GM06990 (cell line): ENCODE measurements at regions not wholly inside any gene's neighbourhood (a gene's known extent, or its start where the extent isn't known, plus 50 kb on each side); places are given as distances from the start of the nearest gene placed in this dataset.

Experiments used
- DNase-seq: peaks from one replicate; pipeline ENCODE4 v3.0.0-alpha.2; 2011; ENCODE audit not compliant: insufficient read length; ENCODE audit errors: extremely low read depth
- H3K27me3 ChIP-seq: replicated peaks from 2 replicates; pipeline ENCODE4 v1.6.0; 2011; ENCODE audit warnings: low read length; ENCODE audit not compliant: control insufficient read depth, insufficient read depth
- H3K36me3 ChIP-seq: 2 replicates; pipeline ENCODE4 v1.5.1; 2011; ENCODE audit warnings: low read length; ENCODE audit not compliant: control insufficient read depth, insufficient read depth
- H3K4me3 ChIP-seq: replicated peaks from 2 replicates; pipeline ENCODE4 v1.5.1; 2011; ENCODE audit warnings: low read depth, mild to moderate bottlenecking, control low read depth, low read length
- TF ChIP-seq, protein P1 (sequence below): IDR thresholded peaks from 2 replicates; pipeline ENCODE4 v1.5.1; 2011; ENCODE audit warnings: low read length, control low read depth, mild to moderate bottlenecking, inconsistent platforms; ENCODE audit not compliant: insufficient read depth, poor library complexity, severe bottlenecking

DNA sequence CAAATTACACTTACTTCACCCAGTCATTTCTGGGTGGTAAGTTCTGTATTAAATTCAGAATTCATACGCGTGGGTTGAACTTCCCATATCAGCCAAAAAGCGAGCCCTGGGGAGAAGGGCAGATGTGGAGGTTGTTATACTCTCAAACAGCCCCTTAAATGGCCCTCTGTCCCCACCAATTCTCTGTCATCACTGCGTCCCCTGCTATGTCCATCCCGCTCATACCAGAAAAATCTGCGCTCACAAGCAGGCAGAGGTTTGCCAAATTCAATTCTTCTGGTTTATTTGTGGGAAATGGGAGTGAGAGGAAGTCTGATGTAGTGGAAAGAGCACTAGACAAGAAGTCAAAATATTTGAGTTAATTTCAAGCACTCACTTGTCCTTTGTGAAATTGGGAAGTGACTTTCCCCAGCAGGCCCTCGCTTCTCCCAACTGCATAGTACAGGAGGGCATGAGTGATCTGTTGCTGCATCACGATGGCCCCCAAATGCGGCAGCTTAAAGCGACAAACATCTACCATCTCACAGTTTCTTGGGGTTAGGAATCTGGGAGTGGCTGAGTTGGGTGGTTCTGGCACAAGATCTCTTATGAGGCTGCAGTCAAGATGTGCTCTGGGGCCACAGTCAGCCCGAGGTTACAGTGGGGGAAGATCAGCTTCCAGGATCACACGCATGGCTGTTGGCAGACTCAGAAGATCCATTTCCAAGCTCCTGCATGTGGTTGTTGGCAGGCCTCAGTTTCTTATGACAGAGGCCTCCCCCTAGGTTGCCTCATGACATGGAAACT is 67.7 kb downstream of the CPN2 start:
- no peaks in the 10 kb centered on the region for H3K36me3 ChIP-seq
- no peak for DNase-seq
- H3K4me3 ChIP-seq = no peak overlapping the region
- H3K27me3 ChIP-seq = no peaks in the 10 kb centered on the region
- TF ChIP-seq, protein P1, sequence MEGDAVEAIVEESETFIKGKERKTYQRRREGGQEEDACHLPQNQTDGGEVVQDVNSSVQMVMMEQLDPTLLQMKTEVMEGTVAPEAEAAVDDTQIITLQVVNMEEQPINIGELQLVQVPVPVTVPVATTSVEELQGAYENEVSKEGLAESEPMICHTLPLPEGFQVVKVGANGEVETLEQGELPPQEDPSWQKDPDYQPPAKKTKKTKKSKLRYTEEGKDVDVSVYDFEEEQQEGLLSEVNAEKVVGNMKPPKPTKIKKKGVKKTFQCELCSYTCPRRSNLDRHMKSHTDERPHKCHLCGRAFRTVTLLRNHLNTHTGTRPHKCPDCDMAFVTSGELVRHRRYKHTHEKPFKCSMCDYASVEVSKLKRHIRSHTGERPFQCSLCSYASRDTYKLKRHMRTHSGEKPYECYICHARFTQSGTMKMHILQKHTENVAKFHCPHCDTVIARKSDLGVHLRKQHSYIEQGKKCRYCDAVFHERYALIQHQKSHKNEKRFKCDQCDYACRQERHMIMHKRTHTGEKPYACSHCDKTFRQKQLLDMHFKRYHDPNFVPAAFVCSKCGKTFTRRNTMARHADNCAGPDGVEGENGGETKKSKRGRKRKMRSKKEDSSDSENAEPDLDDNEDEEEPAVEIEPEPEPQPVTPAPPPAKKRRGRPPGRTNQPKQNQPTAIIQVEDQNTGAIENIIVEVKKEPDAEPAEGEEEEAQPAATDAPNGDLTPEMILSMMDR = no peak

DNA sequence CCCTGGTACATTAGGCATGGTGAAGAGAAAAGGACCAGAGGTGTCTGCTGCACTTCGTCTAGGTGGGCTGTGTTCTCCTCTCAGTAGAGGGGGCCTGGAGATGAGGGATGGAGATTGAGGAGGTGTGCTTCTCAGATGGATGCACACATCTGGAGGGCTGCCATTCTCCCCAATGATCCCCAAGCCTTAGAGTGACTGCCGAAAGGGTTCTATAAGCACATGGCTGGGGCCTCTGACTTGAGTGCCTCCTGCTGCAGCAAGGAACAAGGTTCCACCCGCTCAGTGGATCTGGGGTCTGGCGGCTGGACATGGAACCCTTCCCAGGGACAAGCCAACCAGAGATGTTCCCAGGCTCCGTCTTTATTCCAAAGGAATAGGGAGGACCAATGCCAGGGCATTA is 66.8 kb downstream of the CPN2 start:
- DNase-seq = no peak
- no peak overlapping the region for H3K4me3 ChIP-seq
- no peaks in the 10 kb centered on the region for H3K27me3 ChIP-seq
- no peaks in the 10 kb centered on the region for H3K36me3 ChIP-seq
- TF ChIP-seq, protein P1 = no peak

DNA sequence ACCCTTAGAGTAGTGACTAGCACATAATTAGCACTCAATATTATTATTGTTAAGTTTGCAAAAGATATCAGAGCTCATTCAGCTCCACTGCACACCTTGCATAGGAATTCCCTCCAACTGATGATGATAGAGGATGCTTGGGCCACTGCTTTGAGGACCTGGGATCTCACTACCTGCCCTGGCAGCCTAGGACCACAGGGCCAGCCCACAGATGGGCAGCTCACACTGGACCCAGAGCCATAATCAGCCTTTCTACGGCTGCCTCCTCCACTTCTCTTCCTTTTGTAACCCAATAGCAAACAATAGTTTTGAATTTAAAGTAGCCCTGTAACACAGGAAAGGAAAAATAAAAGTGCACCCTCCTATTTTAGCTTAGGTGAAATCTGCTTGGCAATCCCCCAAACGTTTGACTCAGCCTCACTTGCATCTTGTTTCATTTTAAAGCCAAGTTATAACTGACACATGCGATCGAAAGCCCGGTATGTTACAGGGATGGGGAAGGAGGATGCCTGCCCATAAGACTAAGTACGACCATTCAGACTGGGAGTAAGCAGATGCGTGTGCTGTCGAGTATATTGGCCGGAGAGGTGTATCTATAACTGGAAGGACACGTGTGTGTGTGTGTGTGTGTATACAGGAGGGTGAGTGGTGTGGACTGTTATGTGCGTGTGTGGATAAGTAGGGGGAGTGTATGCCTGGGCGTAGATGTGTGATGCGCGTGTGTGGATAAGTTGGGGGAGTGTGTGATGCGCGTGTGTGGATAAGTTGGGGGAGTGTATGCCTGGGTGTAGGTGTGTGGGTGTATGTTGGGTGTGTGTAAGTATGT is 65.9 kb downstream of the CPN2 start:
- no peak for DNase-seq
- no peaks in the 10 kb centered on the region for H3K27me3 ChIP-seq
- H3K4me3 ChIP-seq = no peak overlapping the region
- H3K36me3 ChIP-seq = no peaks in the 10 kb centered on the region
- TF ChIP-seq, protein P1 = no peak

DNA sequence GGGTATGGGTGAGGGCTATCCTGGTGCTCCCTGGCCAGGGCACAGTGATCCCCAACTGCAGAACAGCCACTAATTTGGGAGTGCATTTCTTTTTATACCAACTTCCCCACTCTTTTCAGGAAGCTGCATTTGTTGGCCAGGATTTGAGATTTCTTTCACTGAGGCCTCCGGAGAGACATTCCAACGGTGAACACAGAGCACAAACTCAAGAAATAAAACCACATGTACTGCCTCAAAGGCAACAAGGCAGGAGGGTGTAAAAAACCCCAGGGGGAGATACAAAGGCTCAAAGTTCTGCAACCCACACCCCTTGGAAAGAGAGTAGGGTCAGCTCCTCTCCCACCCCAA is 65.3 kb downstream of the CPN2 start:
- no peak overlapping the region for H3K4me3 ChIP-seq
- DNase-seq = no peak

DNA sequence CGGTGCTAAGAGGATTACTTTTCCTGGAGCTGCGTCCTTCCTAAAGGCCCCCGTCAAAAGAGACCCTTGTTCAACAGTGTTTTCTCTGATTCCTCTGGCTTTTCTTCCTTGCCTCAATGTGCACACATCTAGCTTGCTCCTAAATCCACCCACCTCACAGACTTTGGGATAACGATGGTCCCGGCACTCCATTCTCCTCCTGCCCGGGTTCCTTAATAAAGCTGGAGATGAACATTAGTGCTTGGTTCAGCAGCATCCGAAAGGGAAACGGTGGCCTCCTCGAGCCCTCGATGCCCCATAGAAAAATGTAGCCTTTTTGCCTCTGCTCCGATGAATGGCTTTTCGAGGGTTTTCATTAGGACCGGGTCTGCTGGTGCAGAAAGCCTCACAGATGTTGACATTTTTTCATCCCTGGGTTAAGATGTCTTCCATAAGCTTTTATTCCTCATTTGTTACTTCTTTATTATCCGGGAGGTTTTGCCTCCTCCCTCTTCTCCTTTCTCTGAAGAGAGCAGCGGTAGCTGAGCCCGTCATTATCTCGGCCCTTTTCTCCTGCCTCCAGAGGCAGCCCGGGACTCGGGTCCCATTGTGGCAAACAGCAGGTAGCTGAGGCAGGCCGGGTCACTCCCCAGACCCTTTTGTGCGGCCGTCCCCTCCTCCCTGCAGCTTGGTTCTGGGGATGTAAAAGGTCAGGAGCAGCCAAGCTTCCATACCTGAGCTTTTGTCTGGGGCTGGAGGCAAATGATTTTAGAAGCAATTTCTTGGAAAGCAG is 64.6 kb downstream of the CPN2 start:
- Histone ChIP-seq H3K27me3 (no peaks in the 10 kb centered on the region), H3K36me3 (no peaks in the 10 kb centered on the region), H3K4me3 (no peak overlapping the region)
- TF ChIP-seq, protein P1 = no peak
- no peak for DNase-seq

More for the DNA sequence above, 65.3 kb downstream of the CPN2 start:
- no peaks in the 10 kb centered on the region for H3K27me3 ChIP-seq
- TF ChIP-seq, protein P1 = no peak
- H3K36me3 ChIP-seq = no peaks in the 10 kb centered on the region
